ENCODE measurements at regions not wholly inside any gene's neighbourhood (a gene's known extent, or its start where the extent isn't known, plus 50 kb on each side); places are given as distances from the start of the nearest gene placed in this dataset.

- TF ChIP-seq, protein P1, sequence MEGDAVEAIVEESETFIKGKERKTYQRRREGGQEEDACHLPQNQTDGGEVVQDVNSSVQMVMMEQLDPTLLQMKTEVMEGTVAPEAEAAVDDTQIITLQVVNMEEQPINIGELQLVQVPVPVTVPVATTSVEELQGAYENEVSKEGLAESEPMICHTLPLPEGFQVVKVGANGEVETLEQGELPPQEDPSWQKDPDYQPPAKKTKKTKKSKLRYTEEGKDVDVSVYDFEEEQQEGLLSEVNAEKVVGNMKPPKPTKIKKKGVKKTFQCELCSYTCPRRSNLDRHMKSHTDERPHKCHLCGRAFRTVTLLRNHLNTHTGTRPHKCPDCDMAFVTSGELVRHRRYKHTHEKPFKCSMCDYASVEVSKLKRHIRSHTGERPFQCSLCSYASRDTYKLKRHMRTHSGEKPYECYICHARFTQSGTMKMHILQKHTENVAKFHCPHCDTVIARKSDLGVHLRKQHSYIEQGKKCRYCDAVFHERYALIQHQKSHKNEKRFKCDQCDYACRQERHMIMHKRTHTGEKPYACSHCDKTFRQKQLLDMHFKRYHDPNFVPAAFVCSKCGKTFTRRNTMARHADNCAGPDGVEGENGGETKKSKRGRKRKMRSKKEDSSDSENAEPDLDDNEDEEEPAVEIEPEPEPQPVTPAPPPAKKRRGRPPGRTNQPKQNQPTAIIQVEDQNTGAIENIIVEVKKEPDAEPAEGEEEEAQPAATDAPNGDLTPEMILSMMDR (conservative IDR thresholded peaks at IDR 0.05 in 1 of 2, IDR thresholded peaks at IDR 0.05 in 1 of 2; ENCODE audit: low read depth in 1 of 2, low read length in 2 of 2), result no peak
- no peak for TF ChIP-seq EZH2 (IDR thresholded peaks at IDR 0.05; ENCODE audit: low read length, missing control alignments)
Observed at GRCh38 chrX:10390187-10390586, 230.2 kb downstream of the MID1 start.
